ENCODE measurements at regions not wholly inside any gene's neighbourhood (a gene's known extent, or its start where the extent isn't known, plus 50 kb on each side); places are given as distances from the start of the nearest gene placed in this dataset.

GRCh38 chr20:5675103-5676091 lies 64.6 kb upstream of the GPCPD1 start:
- no peak for TF ChIP-seq CTCF (IDR thresholded peaks at IDR 0.05; ENCODE audit: low read depth, low read length)
- no peaks in the 10 kb centered on the region for H3K36me3 ChIP-seq

GRCh38 chr20:5674176-5674660 lies 63.4 kb upstream of the GPCPD1 start:
- Histone ChIP-seq H3K4me1 (ENCODE audit: low read depth) (no peaks in the 10 kb centered on the region), H3K36me3 (no peaks in the 10 kb centered on the region), H3K4me3 (no peak overlapping the region), H3K27ac (no peak overlapping the region), H3K27me3 (no peaks in the 10 kb centered on the region), H3K9me3 (ENCODE audit: low read depth) (no peaks in the 10 kb centered on the region)
- TF ChIP-seq CTCF (IDR thresholded peaks at IDR 0.05; ENCODE audit: low read depth, low read length), result no peak
- no peak for DNase-seq (ENCODE audit: low read depth in 1 of 2, low spot score in 1 of 2)

More at GRCh38 chr20:5675103-5676091, 64.6 kb upstream of the GPCPD1 start:
- no peak overlapping the region for H3K27ac ChIP-seq
- H3K4me1 ChIP-seq (ENCODE audit: low read depth), result no peaks in the 10 kb centered on the region
- H3K4me3 ChIP-seq, result no peak overlapping the region
- H3K9me3 ChIP-seq (ENCODE audit: low read depth), result no peaks in the 10 kb centered on the region
- peak in 1 of 2 donors; percentile 59 for DNase-seq (ENCODE audit: low read depth in 1 of 2, low spot score in 1 of 2)
- H3K27me3 ChIP-seq, result no peaks in the 10 kb centered on the region

GRCh38 chr20:5670874-5671273 lies 60.1 kb upstream of the GPCPD1 start:
- TF ChIP-seq CTCF (IDR thresholded peaks at IDR 0.05; ENCODE audit: low read depth, low read length), result no peak
- Histone ChIP-seq H3K4me3 (no peak overlapping the region), H3K9me3 (ENCODE audit: low read depth) (no peaks in the 10 kb centered on the region), H3K27ac (no peak overlapping the region), H3K4me1 (ENCODE audit: low read depth) (no peaks in the 10 kb centered on the region), H3K27me3 (no peaks in the 10 kb centered on the region), H3K36me3 (no peaks in the 10 kb centered on the region)
- no peak for DNase-seq (ENCODE audit: low read depth in 1 of 2, low spot score in 1 of 2)

GRCh38 chr20:5670036-5670536 lies 59.3 kb upstream of the GPCPD1 start:
- no peak for DNase-seq (ENCODE audit: low read depth in 1 of 2, low spot score in 1 of 2)
- Histone ChIP-seq H3K4me3 (no peak overlapping the region), H3K27me3 (no peaks in the 10 kb centered on the region), H3K27ac (no peak overlapping the region), H3K9me3 (ENCODE audit: low read depth) (no peaks in the 10 kb centered on the region), H3K36me3 (no peaks in the 10 kb centered on the region), H3K4me1 (ENCODE audit: low read depth) (no peaks in the 10 kb centered on the region)
- no peak for TF ChIP-seq CTCF (IDR thresholded peaks at IDR 0.05; ENCODE audit: low read depth, low read length)

- Histone ChIP-seq H3K27me3 (no peaks in the 10 kb centered on the region), H3K9me3 (ENCODE audit: low read depth) (no peaks in the 10 kb centered on the region), H3K4me1 (ENCODE audit: low read depth) (no peaks in the 10 kb centered on the region), H3K4me3 (no peak overlapping the region), H3K27ac (no peak overlapping the region), H3K36me3 (no peaks in the 10 kb centered on the region)
- TF ChIP-seq CTCF (IDR thresholded peaks at IDR 0.05; ENCODE audit: low read depth, low read length), result no peak
- no peak for DNase-seq (ENCODE audit: low read depth in 1 of 2, low spot score in 1 of 2)
These were observed 57.7 kb upstream of the GPCPD1 start for GRCh38 chr20:5668529-5668868.
